ENCODE measurements at regions not wholly inside any gene's neighbourhood (a gene's known extent, or its start where the extent isn't known, plus 50 kb on each side); places are given as distances from the start of the nearest gene placed in this dataset.

DNA sequence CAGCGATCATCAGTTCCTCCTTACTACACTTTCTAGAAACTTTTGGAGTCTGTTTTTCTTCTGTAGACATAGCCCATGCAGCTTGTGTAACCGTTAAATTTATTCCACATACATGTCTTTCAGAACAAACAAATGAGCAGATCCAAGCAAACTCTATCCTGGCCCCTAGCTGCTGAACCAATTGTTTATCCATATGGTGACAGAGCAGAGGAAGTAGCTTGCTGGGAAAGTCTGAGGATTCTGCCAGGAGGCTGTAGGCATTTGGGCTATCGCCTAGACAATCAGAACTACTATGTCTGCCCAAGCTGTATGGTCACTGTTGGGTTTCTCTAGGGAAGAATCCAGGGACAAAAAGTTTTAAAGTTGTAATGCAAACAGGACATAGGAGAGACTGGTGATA is 343.7 kb downstream of the SPRY2 start:
- no peak for TF ChIP-seq ZNF274 (IDR thresholded peaks at IDR 0.05; ENCODE audit: low read depth, low read length)
- TF ChIP-seq SUZ12 (IDR thresholded peaks at IDR 0.05; ENCODE audit: extremely low read depth, insufficient read depth, insufficient read length), result no peak
- no peak for TF ChIP-seq YY1 (IDR thresholded peaks at IDR 0.05; ENCODE audit: insufficient read depth, insufficient read length)
